Astrocyte (in vitro differentiated cells and primary cell): ENCODE measurements at regions not wholly inside any gene's neighbourhood (a gene's known extent, or its start where the extent isn't known, plus 50 kb on each side); places are given as distances from the start of the nearest gene placed in this dataset.

Source experiments
- DNase-seq: peaks from one replicate; pipeline ENCODE4 v3.0.0-alpha.2; 2010; ENCODE audit warnings: low read depth
- FAIRE-seq: peaks from 2 replicates; lab custom pipeline; 2011; peaks lifted over from hg19 to GRCh38; lab: Jason Lieb, UNC
- H2AFZ ChIP-seq: 2 replicates; pipeline ENCODE4 v1.6.0; 2012; ENCODE audit warnings: low read depth, low read length, inconsistent platforms
- H3K27ac ChIP-seq: 2 replicates; pipeline ENCODE4 v1.5.1; 2011; ENCODE audit warnings: low read depth, low read length, inconsistent platforms
- H3K27me3 ChIP-seq: 2 replicates; pipeline ENCODE4 v1.6.0; 2011; ENCODE audit warnings: low read length, inconsistent platforms; ENCODE audit not compliant: insufficient read depth
- H3K36me3 ChIP-seq: 2 replicates; pipeline ENCODE4 v1.5.1; 2011; ENCODE audit warnings: low read length, inconsistent platforms; ENCODE audit not compliant: insufficient read depth
- H3K4me1 ChIP-seq: 2 replicates; pipeline ENCODE4 v1.5.1; 2011; ENCODE audit warnings: low read length, inconsistent platforms; ENCODE audit not compliant: insufficient read depth
- H3K4me2 ChIP-seq: 2 replicates; pipeline ENCODE4 v1.6.0; 2012; ENCODE audit warnings: low read length, inconsistent platforms
- H3K4me3 ChIP-seq: 2 replicates; pipeline ENCODE4 v1.5.1; 2011; ENCODE audit warnings: low read depth, mild to moderate bottlenecking, low read length, inconsistent platforms; ENCODE audit not compliant: insufficient read depth
- H3K79me2 ChIP-seq: 2 replicates; pipeline ENCODE4 v1.6.0; 2012; ENCODE audit warnings: mild to moderate bottlenecking, low read length, inconsistent platforms; ENCODE audit not compliant: insufficient read depth
- H3K9ac ChIP-seq: 2 replicates; pipeline ENCODE4 v1.6.0; 2012; ENCODE audit warnings: mild to moderate bottlenecking, low read length, inconsistent platforms
- H3K9me3 ChIP-seq: 2 replicates; pipeline ENCODE4 v1.5.1; 2012; ENCODE audit warnings: low read depth, mild to moderate bottlenecking, low read length, inconsistent platforms; ENCODE audit not compliant: insufficient read depth
- H4K20me1 ChIP-seq: 2 replicates; pipeline ENCODE4 v1.6.0; 2012; ENCODE audit warnings: low read length, inconsistent platforms; ENCODE audit not compliant: insufficient read depth
- H3K27ac Mint-ChIP-seq: one replicate; pipeline ENCODE4 v1.8.0; 2021; ENCODE audit warnings: mild to moderate bottlenecking, mixed read lengths; ENCODE audit not compliant: unreplicated experiment
- H3K27me3 Mint-ChIP-seq: one replicate; pipeline ENCODE4 v1.8.0; 2021; ENCODE audit warnings: low read depth, mixed read lengths; ENCODE audit not compliant: unreplicated experiment
- H3K36me3 Mint-ChIP-seq: one replicate; pipeline ENCODE4 v1.8.0; 2021; ENCODE audit warnings: low read depth, mixed read lengths; ENCODE audit not compliant: unreplicated experiment
- H3K4me1 Mint-ChIP-seq: one replicate; pipeline ENCODE4 v1.8.0; 2021; ENCODE audit warnings: low read depth, mixed read lengths; ENCODE audit not compliant: unreplicated experiment
- H3K4me3 Mint-ChIP-seq: one replicate; pipeline ENCODE4 v1.8.0; 2021; ENCODE audit warnings: mild to moderate bottlenecking, moderate library complexity, mixed read lengths; ENCODE audit not compliant: unreplicated experiment
- H3K9me3 Mint-ChIP-seq: one replicate; pipeline ENCODE4 v1.8.0; 2021; ENCODE audit warnings: mild to moderate bottlenecking, mixed read lengths; ENCODE audit not compliant: unreplicated experiment
- EZH2 ChIP-seq: IDR thresholded peaks from 2 replicates; pipeline ENCODE4 v1.6.1; 2012; ENCODE audit warnings: mild to moderate bottlenecking, low read length, inconsistent platforms; ENCODE audit not compliant: insufficient read depth
- TF ChIP-seq, protein P1 (sequence below): IDR thresholded peaks from 2 replicates; pipeline ENCODE4 v1.5.1; 2011; ENCODE audit warnings: low read depth, mild to moderate bottlenecking, inconsistent platforms, low read length, moderate library complexity; ENCODE audit not compliant: insufficient read depth

DNA sequence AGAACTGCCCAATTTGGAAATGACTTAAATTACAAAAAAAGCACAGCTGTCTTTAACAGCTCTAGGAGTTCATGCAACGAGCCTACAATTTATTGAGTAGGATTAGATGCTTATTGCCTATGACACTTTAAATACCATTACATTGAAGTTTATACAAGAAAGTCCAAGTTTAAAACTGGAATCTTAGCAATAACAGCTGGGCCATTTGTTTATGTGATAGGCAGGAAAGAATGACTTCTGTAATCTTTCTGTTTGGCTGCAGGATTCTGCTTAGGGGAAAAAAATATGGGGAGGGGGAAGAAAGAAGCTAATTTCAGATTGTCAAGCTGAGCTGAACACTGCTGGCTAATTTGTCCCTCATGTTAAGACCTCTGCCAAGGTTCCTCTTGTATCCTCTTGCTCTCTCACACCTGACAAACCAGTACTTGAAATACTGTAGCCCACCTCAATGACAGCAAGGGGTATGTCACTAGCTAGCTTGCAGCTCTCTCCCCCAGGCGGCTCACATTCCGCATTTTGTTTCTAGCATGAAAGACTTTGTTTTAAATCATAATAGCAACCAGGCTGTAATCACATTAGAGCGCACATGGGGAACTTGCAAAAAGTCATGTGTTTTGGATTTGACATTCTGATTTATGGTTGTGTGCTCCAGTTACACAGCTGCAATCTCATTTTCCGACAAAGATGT lies 384.8 kb downstream of the BMP4 start:
- H3K27me3 Mint-ChIP-seq: no peaks in the 10 kb centered on the region
- H3K4me3 ChIP-seq: no peak overlapping the region
- no peak for FAIRE-seq
- H3K9ac ChIP-seq: no peak overlapping the region
- no peaks in the 10 kb centered on the region for H3K36me3 Mint-ChIP-seq
- DNase-seq: no peak
- TF ChIP-seq, protein P1, sequence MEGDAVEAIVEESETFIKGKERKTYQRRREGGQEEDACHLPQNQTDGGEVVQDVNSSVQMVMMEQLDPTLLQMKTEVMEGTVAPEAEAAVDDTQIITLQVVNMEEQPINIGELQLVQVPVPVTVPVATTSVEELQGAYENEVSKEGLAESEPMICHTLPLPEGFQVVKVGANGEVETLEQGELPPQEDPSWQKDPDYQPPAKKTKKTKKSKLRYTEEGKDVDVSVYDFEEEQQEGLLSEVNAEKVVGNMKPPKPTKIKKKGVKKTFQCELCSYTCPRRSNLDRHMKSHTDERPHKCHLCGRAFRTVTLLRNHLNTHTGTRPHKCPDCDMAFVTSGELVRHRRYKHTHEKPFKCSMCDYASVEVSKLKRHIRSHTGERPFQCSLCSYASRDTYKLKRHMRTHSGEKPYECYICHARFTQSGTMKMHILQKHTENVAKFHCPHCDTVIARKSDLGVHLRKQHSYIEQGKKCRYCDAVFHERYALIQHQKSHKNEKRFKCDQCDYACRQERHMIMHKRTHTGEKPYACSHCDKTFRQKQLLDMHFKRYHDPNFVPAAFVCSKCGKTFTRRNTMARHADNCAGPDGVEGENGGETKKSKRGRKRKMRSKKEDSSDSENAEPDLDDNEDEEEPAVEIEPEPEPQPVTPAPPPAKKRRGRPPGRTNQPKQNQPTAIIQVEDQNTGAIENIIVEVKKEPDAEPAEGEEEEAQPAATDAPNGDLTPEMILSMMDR: no peak
- TF ChIP-seq EZH2: no peak
- H3K79me2 ChIP-seq: no peaks in the 10 kb centered on the region
- H3K4me1 ChIP-seq: no peaks in the 10 kb centered on the region
- no peaks in the 10 kb centered on the region for H3K36me3 ChIP-seq
- H3K4me1 Mint-ChIP-seq: no peaks in the 10 kb centered on the region
- no peaks in the 10 kb centered on the region for H4K20me1 ChIP-seq
- H3K9me3 Mint-ChIP-seq: peaks cover 1% of the 10 kb centered on the region
- H3K27ac ChIP-seq: no peak overlapping the region
- H3K4me2 ChIP-seq: no peak overlapping the region
- no peak overlapping the region for H3K27ac Mint-ChIP-seq
- H3K9me3 ChIP-seq: no peaks in the 10 kb centered on the region
- H3K4me3 Mint-ChIP-seq: no peak overlapping the region
- H3K27me3 ChIP-seq: peaks cover 5% of the 10 kb centered on the region
- no peak overlapping the region for H2AFZ ChIP-seq

DNA sequence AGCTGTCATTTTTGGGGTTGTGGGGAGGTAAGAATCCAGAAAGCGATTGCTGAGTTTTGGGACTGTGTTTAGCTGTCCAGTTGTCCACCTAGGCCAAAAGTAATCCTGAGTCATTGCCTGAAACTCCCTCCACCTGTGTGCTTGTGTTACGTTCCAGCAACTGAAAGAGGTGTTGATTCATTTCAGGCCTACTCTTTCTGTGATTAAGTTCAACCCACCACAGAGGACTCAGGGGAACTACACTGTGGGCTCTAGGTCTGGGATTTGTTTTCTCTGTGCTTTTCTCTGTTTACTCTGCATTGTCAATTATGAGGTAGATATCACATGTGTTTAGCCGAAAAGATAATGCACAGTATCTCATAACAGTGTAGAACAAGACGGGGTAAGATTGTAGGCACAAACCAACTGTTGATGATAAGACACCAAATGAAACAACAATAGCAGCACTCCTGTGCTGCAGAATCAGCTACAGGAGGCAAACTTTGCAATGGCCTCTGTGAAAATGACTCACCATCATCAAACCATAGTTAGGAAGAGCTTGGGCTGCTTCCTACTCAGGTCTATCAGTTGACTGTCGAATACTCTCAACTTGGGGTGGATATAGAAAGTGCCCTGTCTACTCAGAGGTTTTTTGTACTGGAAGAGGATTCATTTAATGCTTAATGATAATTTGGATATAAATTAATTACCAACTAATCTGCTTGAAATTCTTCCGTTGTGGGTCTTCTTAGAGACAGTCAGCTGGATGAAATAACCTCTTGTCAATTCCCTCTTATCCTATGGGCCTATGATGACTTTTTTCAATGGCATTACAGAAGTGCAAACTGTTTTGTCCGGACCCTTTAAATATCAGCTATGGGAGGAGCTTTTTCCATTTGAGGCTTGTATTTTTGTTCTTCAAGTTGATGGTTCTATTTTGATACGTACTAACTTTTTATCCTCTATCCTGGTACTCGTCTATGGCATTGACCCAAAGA lies 385.9 kb downstream of the BMP4 start:
- no peaks in the 10 kb centered on the region for H3K36me3 Mint-ChIP-seq

More for the DNA sequence above, 385.9 kb downstream of the BMP4 start:
- FAIRE-seq (no peak), DNase-seq (no peak)
- Mint-ChIP-seq H3K27me3 (no peaks in the 10 kb centered on the region), H3K9me3 (no peaks in the 10 kb centered on the region), H3K27ac (no peak overlapping the region), H3K4me1 (no peaks in the 10 kb centered on the region), H3K4me3 (no peak overlapping the region)
- TF ChIP-seq EZH2: no peak
- TF ChIP-seq, protein P1: no peak
- H4K20me1 ChIP-seq: no peaks in the 10 kb centered on the region
- no peak overlapping the region for H2AFZ ChIP-seq
- no peaks in the 10 kb centered on the region for H3K9me3 ChIP-seq
- H3K36me3 ChIP-seq: no peaks in the 10 kb centered on the region
- H3K4me3 ChIP-seq: no peak overlapping the region
- H3K4me2 ChIP-seq: no peak overlapping the region
- H3K27me3 ChIP-seq: peaks cover 3% of the 10 kb centered on the region
- H3K79me2 ChIP-seq: no peaks in the 10 kb centered on the region
- H3K4me1 ChIP-seq: no peaks in the 10 kb centered on the region
- H3K9ac ChIP-seq: no peak overlapping the region
- H3K27ac ChIP-seq: no peak overlapping the region
